ENCODE measurements at regions not wholly inside any gene's neighbourhood (a gene's known extent, or its start where the extent isn't known, plus 50 kb on each side); places are given as distances from the start of the nearest gene placed in this dataset.

GRCh38 chr12:76622351-76622750 is 62.8 kb upstream of the OSBPL8 start:
- DNase-seq (ENCODE audit: low read depth in 1 of 2, low spot score in 1 of 2), result no peak
- Histone ChIP-seq H3K4me3 (replicated peaks; ENCODE audit: insufficient read depth, low read length) (no peak overlapping the region), H3K27me3 (ENCODE audit: insufficient read depth, poor library complexity, severe bottlenecking) (no peaks in the 10 kb centered on the region), H3K27ac (replicated peaks) (no peak overlapping the region)
- TF ChIP-seq CTCF (IDR thresholded peaks at IDR 0.05; ENCODE audit: insufficient read depth, low read length) (no peak), SPI1 (IDR thresholded peaks at IDR 0.05; ENCODE audit: borderline replicate concordance, low read depth) (no peak), GABPA (IDR thresholded peaks at IDR 0.05; ENCODE audit: low read depth) (no peak), POLR2AphosphoS5 (IDR thresholded peaks at IDR 0.05; ENCODE audit: low read depth) (no peak), REST (IDR thresholded peaks at IDR 0.05; ENCODE audit: insufficient replicate concordance, low read depth) (no peak)

GRCh38 chr12:76622915-76623314 is 63.3 kb upstream of the OSBPL8 start:
- TF ChIP-seq SPI1 (IDR thresholded peaks at IDR 0.05; ENCODE audit: borderline replicate concordance, low read depth) (no peak), CTCF (IDR thresholded peaks at IDR 0.05; ENCODE audit: insufficient read depth, low read length) (no peak), POLR2AphosphoS5 (IDR thresholded peaks at IDR 0.05; ENCODE audit: low read depth) (no peak)
- no peaks in the 10 kb centered on the region for H3K27me3 ChIP-seq (ENCODE audit: insufficient read depth, poor library complexity, severe bottlenecking)
- no peak overlapping the region for H3K27ac ChIP-seq (replicated peaks)
- no peak for DNase-seq (ENCODE audit: low read depth in 1 of 2, low spot score in 1 of 2)
- H3K4me3 ChIP-seq (replicated peaks; ENCODE audit: insufficient read depth, low read length), result no peak overlapping the region

GRCh38 chr12:76623931-76624330 is 64.4 kb upstream of the OSBPL8 start:
- H3K27ac ChIP-seq (replicated peaks), result no peak overlapping the region
- H3K27me3 ChIP-seq (ENCODE audit: insufficient read depth, poor library complexity, severe bottlenecking), result no peaks in the 10 kb centered on the region
- no peak for DNase-seq (ENCODE audit: low read depth in 1 of 2, low spot score in 1 of 2)
- TF ChIP-seq SPI1 (IDR thresholded peaks at IDR 0.05; ENCODE audit: borderline replicate concordance, low read depth) (no peak), GABPA (IDR thresholded peaks at IDR 0.05; ENCODE audit: low read depth) (no peak), POLR2AphosphoS5 (IDR thresholded peaks at IDR 0.05; ENCODE audit: low read depth) (no peak), REST (IDR thresholded peaks at IDR 0.05; ENCODE audit: insufficient replicate concordance, low read depth) (no peak), CTCF (IDR thresholded peaks at IDR 0.05; ENCODE audit: insufficient read depth, low read length) (no peak)
- no peak overlapping the region for H3K4me3 ChIP-seq (replicated peaks; ENCODE audit: insufficient read depth, low read length)

Data from HL-60 (cell line).